ENCODE measurements at regions not wholly inside any gene's neighbourhood (a gene's known extent, or its start where the extent isn't known, plus 50 kb on each side); places are given as distances from the start of the nearest gene placed in this dataset.
"Not testable (repeated sequence)": the region's sequence is repeated elsewhere in the genome, so short reads cannot be mapped to it uniquely, and the experiment has no call there.

GRCh38 chr16:86942151-86943051 is 364.1 kb downstream of the FOXL1 start:
- peak; percentile 70 for DNase-seq (ENCODE audit: extremely low read depth, low read depth)

GRCh38 chr16:86945166-86945900 is 367.0 kb downstream of the FOXL1 start:
- no peak for DNase-seq (ENCODE audit: extremely low read depth, low read depth)

- no peak for DNase-seq (ENCODE audit: extremely low read depth, low read depth)
Measured at GRCh38 chr16:86946396-86946795, 368.0 kb downstream of the FOXL1 start.

- no peak for DNase-seq (ENCODE audit: extremely low read depth, low read depth)
Measured at GRCh38 chr16:86946981-86947380, 368.6 kb downstream of the FOXL1 start.

- no peak for DNase-seq (ENCODE audit: extremely low read depth, low read depth)
Measured at GRCh38 chr16:86948046-86948445, 369.1 kb downstream of the C16orf95 start.

GRCh38 chr16:86949116-86949515 is 368.1 kb downstream of the C16orf95 start:
- DNase-seq (ENCODE audit: extremely low read depth, low read depth) = no peak

GRCh38 chr16:86949630-86950029 is 367.6 kb downstream of the C16orf95 start:
- DNase-seq (ENCODE audit: extremely low read depth, low read depth) = no peak

- DNase-seq (ENCODE audit: extremely low read depth, low read depth) = no peak
Measured at GRCh38 chr16:86951041-86951822, 366.0 kb downstream of the C16orf95 start.

- DNase-seq (ENCODE audit: extremely low read depth, low read depth) = peak; percentile 58
Measured at GRCh38 chr16:86951831-86952598, 365.2 kb downstream of the C16orf95 start.

- DNase-seq (ENCODE audit: extremely low read depth, low read depth) = no peak
Measured at GRCh38 chr16:86952769-86953168, 364.4 kb downstream of the C16orf95 start.

- no peak for DNase-seq (ENCODE audit: extremely low read depth, low read depth)
Measured at GRCh38 chr16:86953631-86954391, 363.4 kb downstream of the C16orf95 start.

GRCh38 chr16:86955136-86955855 is 361.9 kb downstream of the C16orf95 start:
- no peak for DNase-seq (ENCODE audit: extremely low read depth, low read depth)

- DNase-seq (ENCODE audit: extremely low read depth, low read depth) = no peak
Measured at GRCh38 chr16:86956437-86956836, 360.8 kb downstream of the C16orf95 start.

GRCh38 chr16:86957662-86958198 is 359.5 kb downstream of the C16orf95 start:
- not testable (repeated sequence) for DNase-seq (ENCODE audit: extremely low read depth, low read depth)

GRCh38 chr16:86958423-86958822 is 358.8 kb downstream of the C16orf95 start:
- no peak for DNase-seq (ENCODE audit: extremely low read depth, low read depth)

GRCh38 chr16:86959091-86959651 is 358.0 kb downstream of the C16orf95 start:
- DNase-seq (ENCODE audit: extremely low read depth, low read depth) = no peak

- no peak for DNase-seq (ENCODE audit: extremely low read depth, low read depth)
Measured at GRCh38 chr16:86959729-86960128, 357.5 kb downstream of the C16orf95 start.

- DNase-seq (ENCODE audit: extremely low read depth, low read depth) = no peak
Measured at GRCh38 chr16:86960266-86960665, 356.9 kb downstream of the C16orf95 start.
